Spleen (tissue), 11 donors: ENCODE measurements at regions not wholly inside any gene's neighbourhood (a gene's known extent, or its start where the extent isn't known, plus 50 kb on each side); places are given as distances from the start of the nearest gene placed in this dataset.
"Not testable (repeated sequence)": the region's sequence is repeated elsewhere in the genome, so short reads cannot be mapped to it uniquely, and the experiment has no call there.

Experiments
- DNase-seq: peaks from one replicate; pipeline ENCODE4 v3.0.0-alpha.2; 2020
- H3K27ac ChIP-seq, 8 donors: fragments of 200-600 bp; sonication (generic) in 7 of 8; 1 replicate in 4 of 8; 2 replicates in 4 of 8; pipeline versions ENCODE4 v1.5.0 to v1.8.0; 2016 to 2021; ENCODE audit warnings: inconsistent platforms in 4 of 8, mild to moderate bottlenecking in 4 of 8, moderate library complexity in 1 of 8
- H3K27me3 ChIP-seq, 7 donors: fragments of 200-600 bp; sonication (generic) in 6 of 7; replicated peaks in 1 of 7; 1 replicate in 4 of 7; 2 replicates in 3 of 7; pipeline versions ENCODE4 v1.5.0 to v1.8.0; 2016 to 2021; ENCODE audit warnings: inconsistent platforms in 3 of 7, mild to moderate bottlenecking in 1 of 7
- H3K36me3 ChIP-seq, 6 donors: fragments of 200-600 bp; sonication (generic) in 5 of 6; 1 replicate in 4 of 6; 2 replicates in 2 of 6; pipeline versions ENCODE4 v1.5.0 to v1.8.0; 2016 to 2021; ENCODE audit warnings: inconsistent platforms in 2 of 6
- H3K4me1 ChIP-seq, 6 donors: fragments of 200-600 bp; sonication (generic) in 5 of 6; 1 replicate in 3 of 6; 2 replicates in 3 of 6; pipeline versions ENCODE4 v1.5.0 to v1.8.0; 2016 to 2021; ENCODE audit warnings: inconsistent platforms in 3 of 6
- H3K4me3 ChIP-seq, 8 donors: fragments of 200-600 bp; sonication (generic) in 7 of 8; 1 replicate in 4 of 8; 2 replicates in 4 of 8; pipeline versions ENCODE4 v1.5.0 to v1.8.0; 2016 to 2021; ENCODE audit warnings: inconsistent platforms in 4 of 8, mild to moderate bottlenecking in 4 of 8, moderate library complexity in 2 of 8
- H3K9me3 ChIP-seq, 8 donors: fragments of 200-600 bp; sonication (generic) in 7 of 8; 1 replicate in 4 of 8; 2 replicates in 4 of 8; pipeline versions ENCODE4 v1.5.0 to v1.8.0; 2016 to 2021; ENCODE audit warnings: inconsistent platforms in 4 of 8
- POLR2A ChIP-seq, 3 donors: fragments of 450-650 bp; IDR thresholded peaks; one replicate each; pipeline ENCODE4 v1.5.1; 2017; ENCODE audit warnings: antibody characterized with exemption in 3 of 3, mild to moderate bottlenecking in 1 of 3
- POLR2AphosphoS5 ChIP-seq, 3 donors: sonication (generic); formaldehyde crosslinking; IDR thresholded peaks; one replicate each; pipeline ENCODE4 v1.5.1; 2017; ENCODE audit warnings: antibody characterized with exemption in 3 of 3
- WGBS, 5 donors: extraction: QIAGEN DNeasy Blood & Tissue Kit in 3 of 5; methylation state at CpG; one replicate each; pipeline versions ENCODE4 v1.1.5 to v1.1.7; 2013 to 2018; 5-methylcytosine and 5-hydroxymethylcytosine counted together
- intact Hi-C: fragments of 100-400 bp; cut with DNase I; formaldehyde crosslinking; loops from one replicate; pipeline ENCODE4 v1.15.0; 2023; ENCODE audit warnings: low total_unique reads
- TF ChIP-seq, protein P1 (sequence below), 11 experiments: fragments of 200-600 bp in 7 of 11; fragments of 450-650 bp in 4 of 11; sonication (generic) in 4 of 11; IDR thresholded peaks in 8 of 11; conservative IDR thresholded peaks in 3 of 11; 1 replicate in 7 of 11; 2 replicates in 4 of 11; pipeline versions ENCODE4 v1.4.0 to v1.8.0; 2016 to 2021; ENCODE audit warnings: antibody characterized with exemption in 11 of 11, inconsistent platforms in 4 of 11, mild to moderate bottlenecking in 1 of 11
- donor health status: healthy with polysubstance abuse.
- donor health status: DM: no; HTN: no; CAD: no; lungs with moderate emphysema.
- donor health status: DM: no; HTN: no; CAD: no.
- donor health status: Bipolar disorder and iron deficiency.
- donor health status: healthy.
- donor health status: DM: no; HTN: no; CAD: no.
- donor health status: DM: yes; HTN: yes; CAD: no.

DNA sequence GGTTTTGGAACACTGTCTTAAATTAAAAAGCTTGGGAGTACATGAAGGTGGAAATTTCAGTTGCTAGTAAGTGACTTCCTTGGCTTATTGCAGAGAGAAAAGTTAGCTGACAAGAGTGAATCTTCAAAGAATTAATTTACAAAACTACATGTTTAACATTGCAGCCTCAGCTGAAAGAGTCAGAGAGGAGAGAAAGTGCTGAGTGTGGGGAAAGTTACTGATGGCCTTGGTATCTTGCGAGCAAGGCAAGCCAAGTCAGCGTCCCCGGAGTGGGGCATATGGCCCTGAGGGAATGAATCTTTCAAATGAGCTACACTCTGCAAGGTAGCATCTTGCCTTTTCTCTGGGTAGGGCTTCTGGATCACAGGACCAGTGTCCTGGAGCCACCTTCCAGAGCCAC lies 131.3 kb downstream of the LPIN1 start:
- Histone ChIP-seq H3K9me3 (no peaks in the 10 kb centered on the region), H3K36me3 (no peaks in the 10 kb centered on the region), H3K4me3 (no peak overlapping the region), H3K27me3 (no peaks in the 10 kb centered on the region), H3K27ac (no peak overlapping the region), H3K4me1 (peaks cover 0 to 18% (median 8%) of the 10 kb centered on the region in 6 donors)
- DNase-seq = no peak
- intact Hi-C loops = no loop called here
- no peak for TF ChIP-seq POLR2A (IDR thresholded peaks at IDR 0.05)
- TF ChIP-seq, protein P1, sequence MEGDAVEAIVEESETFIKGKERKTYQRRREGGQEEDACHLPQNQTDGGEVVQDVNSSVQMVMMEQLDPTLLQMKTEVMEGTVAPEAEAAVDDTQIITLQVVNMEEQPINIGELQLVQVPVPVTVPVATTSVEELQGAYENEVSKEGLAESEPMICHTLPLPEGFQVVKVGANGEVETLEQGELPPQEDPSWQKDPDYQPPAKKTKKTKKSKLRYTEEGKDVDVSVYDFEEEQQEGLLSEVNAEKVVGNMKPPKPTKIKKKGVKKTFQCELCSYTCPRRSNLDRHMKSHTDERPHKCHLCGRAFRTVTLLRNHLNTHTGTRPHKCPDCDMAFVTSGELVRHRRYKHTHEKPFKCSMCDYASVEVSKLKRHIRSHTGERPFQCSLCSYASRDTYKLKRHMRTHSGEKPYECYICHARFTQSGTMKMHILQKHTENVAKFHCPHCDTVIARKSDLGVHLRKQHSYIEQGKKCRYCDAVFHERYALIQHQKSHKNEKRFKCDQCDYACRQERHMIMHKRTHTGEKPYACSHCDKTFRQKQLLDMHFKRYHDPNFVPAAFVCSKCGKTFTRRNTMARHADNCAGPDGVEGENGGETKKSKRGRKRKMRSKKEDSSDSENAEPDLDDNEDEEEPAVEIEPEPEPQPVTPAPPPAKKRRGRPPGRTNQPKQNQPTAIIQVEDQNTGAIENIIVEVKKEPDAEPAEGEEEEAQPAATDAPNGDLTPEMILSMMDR (IDR thresholded peaks at IDR 0.05 in 8 of 11, conservative IDR thresholded peaks at IDR 0.05 in 3 of 11) = no peak
- TF ChIP-seq POLR2AphosphoS5 (IDR thresholded peaks at IDR 0.05) = no peak
- WGBS, 5 donors = 67 to 83% (median 72%) methylated on average over 3 of the region's 3 CpGs

GRCh38 chr2:11885253-11885652 lies 138.8 kb downstream of the LPIN1 start:
- H3K27me3 ChIP-seq, H3K36me3 ChIP-seq, H3K27ac ChIP-seq, DNase-seq, H3K4me1 ChIP-seq, H3K4me3 ChIP-seq, intact Hi-C loops: not testable (repeated sequence)
- WGBS, 5 donors = 85 to 99% (median 92%) methylated on average over 3 to 4 of the region's 4 CpGs
- peaks cover 0 to 38% (median 23%) of the 10 kb centered on the region in 8 donors for H3K9me3 ChIP-seq

DNA sequence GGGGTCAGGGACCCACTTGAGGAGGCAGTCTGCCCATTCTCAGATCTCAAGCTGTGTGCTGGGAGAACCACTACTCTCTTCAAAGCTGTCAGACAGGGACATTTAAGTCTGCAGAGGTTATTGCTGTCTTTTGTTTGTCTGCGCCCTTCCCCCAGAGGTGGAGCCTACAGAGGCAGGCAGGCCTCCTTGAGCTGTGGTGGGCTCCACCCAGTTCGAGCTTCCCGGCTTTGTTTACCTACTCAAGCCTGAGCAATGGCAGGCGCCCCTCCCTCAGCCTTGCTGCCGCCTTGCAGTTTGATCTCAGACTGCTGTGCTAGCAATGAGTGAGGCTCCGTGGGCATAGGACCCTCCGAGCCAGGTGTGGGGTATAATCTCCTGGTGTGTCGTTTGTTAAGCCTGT lies 140.5 kb downstream of the LPIN1 start:
- WGBS, 5 donors = 83 to 94% (median 89%) methylated on average over 8 of the region's 8 CpGs
- intact Hi-C loops, H3K27ac ChIP-seq, H3K4me1 ChIP-seq, DNase-seq, H3K36me3 ChIP-seq, H3K4me3 ChIP-seq, H3K27me3 ChIP-seq: not testable (repeated sequence)
- H3K9me3 ChIP-seq = peaks cover 0 to 45% (median 29%) of the 10 kb centered on the region in 8 donors

- H3K27ac ChIP-seq = no peak overlapping the region
- no peaks in the 10 kb centered on the region for H3K36me3 ChIP-seq
- 63 to 75% (median 71%) methylated on average over 2 of the region's 2 CpGs for WGBS, 5 donors
- intact Hi-C loops = no loop called here
- DNase-seq = no peak
- TF ChIP-seq POLR2AphosphoS5 (IDR thresholded peaks at IDR 0.05) (no peak), POLR2A (IDR thresholded peaks at IDR 0.05) (no peak)
- TF ChIP-seq, protein P1 (IDR thresholded peaks at IDR 0.05 in 8 of 11, conservative IDR thresholded peaks at IDR 0.05 in 3 of 11) = no peak
- H3K9me3 ChIP-seq = peaks cover 0 to 56% (median 36%) of the 10 kb centered on the region in 8 donors
- peaks cover 0 to 3% (median 0%) of the 10 kb centered on the region in 6 donors for H3K4me1 ChIP-seq
- no peak overlapping the region for H3K4me3 ChIP-seq
- H3K27me3 ChIP-seq = no peaks in the 10 kb centered on the region
Measured at GRCh38 chr2:11889101-11889850, 142.8 kb downstream of the LPIN1 start.

DNA sequence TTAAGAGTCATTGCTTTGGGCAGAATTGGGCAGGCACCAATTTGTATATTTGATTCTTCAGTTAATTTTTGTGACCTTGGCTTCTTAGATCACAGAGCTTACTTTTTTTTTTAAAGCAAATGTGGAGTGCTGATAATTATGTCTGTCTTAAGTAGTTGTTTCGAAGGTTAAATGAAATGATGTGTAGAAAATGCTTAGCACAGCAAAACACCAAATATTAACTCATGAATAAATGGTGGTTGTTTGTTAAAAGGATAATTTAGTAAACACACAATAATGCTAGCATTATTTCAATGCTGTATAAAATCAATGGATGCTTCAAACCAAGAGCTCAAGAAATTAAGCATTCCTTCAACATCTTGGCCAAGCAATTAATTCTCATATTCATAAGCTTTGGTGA lies 143.4 kb downstream of the LPIN1 start:
- Histone ChIP-seq H3K4me1 (peaks cover 0 to 3% (median 0%) of the 10 kb centered on the region in 6 donors), H3K27me3 (no peaks in the 10 kb centered on the region), H3K27ac (no peak overlapping the region), H3K9me3 (peaks cover 0 to 62% (median 40%) of the 10 kb centered on the region in 8 donors), H3K4me3 (no peak overlapping the region), H3K36me3 (no peaks in the 10 kb centered on the region)
- DNase-seq = no peak
- TF ChIP-seq, protein P1 (IDR thresholded peaks at IDR 0.05 in 8 of 11, conservative IDR thresholded peaks at IDR 0.05 in 3 of 11) = no peak
- TF ChIP-seq POLR2AphosphoS5 (IDR thresholded peaks at IDR 0.05) = no peak
- no peak for TF ChIP-seq POLR2A (IDR thresholded peaks at IDR 0.05)
- intact Hi-C loops = no loop called here
- WGBS, 5 donors = 61 to 85% (median 67%) methylated on average over 1 of the region's 1 CpG
